Neural cell (in vitro differentiated cells): ENCODE measurements at regions not wholly inside any gene's neighbourhood (a gene's known extent, or its start where the extent isn't known, plus 50 kb on each side); places are given as distances from the start of the nearest gene placed in this dataset.
"Not testable (repeated sequence)": the region's sequence is repeated elsewhere in the genome, so short reads cannot be mapped to it uniquely, and the experiment has no call there.

Experiments
- H2AFZ ChIP-seq: fragments of 200-600, 300-800 bp; sonication (generic), shearing (Covaris generic); 2 replicates; pipeline ENCODE4 v1.6.0; 2014; ENCODE audit warnings: low read depth, mild to moderate bottlenecking, antibody characterized with exemption, low read length, moderate library complexity
- H3F3A ChIP-seq: fragments of 200-600 bp; shearing (Covaris generic); 2 replicates; pipeline ENCODE4 v1.6.1; 2016; ENCODE audit warnings: mild to moderate bottlenecking, moderate library complexity, mixed read lengths, antibody characterized with exemption, low read length; ENCODE audit not compliant: insufficient read depth, poor library complexity, severe bottlenecking
- H3K27ac ChIP-seq: fragments of 200-600, 300-800 bp; sonication (generic), shearing (Covaris generic); 2 replicates; pipeline ENCODE4 v1.5.1; 2014; ENCODE audit warnings: mild to moderate bottlenecking, low read length, moderate library complexity
- H3K27me3 ChIP-seq: fragments of 300-800, 200-600 bp; sonication (generic), shearing (Covaris generic); 2 replicates; pipeline ENCODE4 v1.6.0; 2014; ENCODE audit warnings: mild to moderate bottlenecking, low read depth, low read length, moderate library complexity; ENCODE audit not compliant: insufficient read depth
- H3K36me3 ChIP-seq: fragments of 300-800, 200-600 bp; sonication (generic), shearing (Covaris generic); 2 replicates; pipeline ENCODE4 v1.5.1; 2014; ENCODE audit warnings: mild to moderate bottlenecking, antibody characterized with exemption, low read length, moderate library complexity; ENCODE audit not compliant: insufficient read depth
- H3K4me2 ChIP-seq: fragments of 300-800, 200-600 bp; sonication (generic), shearing (Covaris generic); 2 replicates; pipeline ENCODE4 v1.6.0; 2014; ENCODE audit warnings: mild to moderate bottlenecking, low read length
- H3K4me3 ChIP-seq: fragments of 300-800, 200-600 bp; sonication (generic), shearing (Covaris generic); 2 replicates; pipeline ENCODE4 v1.5.1; 2014; ENCODE audit warnings: mild to moderate bottlenecking, low read length, moderate library complexity
- H3K79me2 ChIP-seq: fragments of 200-600 bp; shearing (Covaris generic); replicated peaks from 2 replicates; pipeline ENCODE4 v1.6.0; 2014; ENCODE audit warnings: mild to moderate bottlenecking, low read length, moderate library complexity; ENCODE audit not compliant: insufficient read depth
- H3K9ac ChIP-seq: fragments of 300-800, 200-600 bp; sonication (generic), shearing (Covaris generic); 2 replicates; pipeline ENCODE4 v1.6.1; 2016; ENCODE audit warnings: mild to moderate bottlenecking, low read length, mixed read lengths
- H3K9me2 ChIP-seq: fragments of 200-600 bp; shearing (Covaris generic); 2 replicates; pipeline ENCODE4 v1.6.1; 2016; ENCODE audit warnings: mild to moderate bottlenecking, low read length, mixed read lengths; ENCODE audit not compliant: insufficient read depth
- H3K9me3 ChIP-seq: fragments of 200-600, 300-800 bp; sonication (generic), shearing (Covaris generic); 2 replicates; pipeline ENCODE4 v1.6.1; 2016; ENCODE audit warnings: mild to moderate bottlenecking, mixed run types, low read length, moderate library complexity, mixed read lengths
- H4K20me1 ChIP-seq: fragments of 200-600 bp; shearing (Covaris generic); 2 replicates; pipeline ENCODE4 v1.6.1; 2016; ENCODE audit warnings: mild to moderate bottlenecking, mixed run types; ENCODE audit not compliant: insufficient read depth
- CTCF ChIP-seq: fragments of 450-650 bp; IDR thresholded peaks from 2 replicates; pipeline ENCODE4 v1.5.1; 2014; ENCODE audit warnings: antibody characterized with exemption, mild to moderate bottlenecking, moderate library complexity; ENCODE audit not compliant: poor library complexity, severe bottlenecking
- EP300 ChIP-seq: fragments of 450-650 bp; conservative IDR thresholded peaks from 2 replicates; pipeline ENCODE4 v1.6.1; 2014; ENCODE audit warnings: antibody characterized with exemption, mild to moderate bottlenecking, moderate library complexity; ENCODE audit not compliant: poor library complexity, severe bottlenecking
- EZH2 ChIP-seq: fragments of 200-600, 300-800 bp; shearing (Covaris generic), sonication (generic); IDR thresholded peaks from 2 replicates; pipeline ENCODE4 v1.6.1; 2014; ENCODE audit warnings: antibody characterized with exemption, low read length, borderline replicate concordance, mild to moderate bottlenecking; ENCODE audit not compliant: insufficient read depth, poor library complexity, severe bottlenecking
- MXI1 ChIP-seq: fragments of 450-650 bp; conservative IDR thresholded peaks from 2 replicates; pipeline ENCODE4 v1.6.1; 2014; ENCODE audit warnings: antibody characterized with exemption, mild to moderate bottlenecking; ENCODE audit not compliant: poor library complexity, severe bottlenecking
- POLR2AphosphoS5 ChIP-seq: IDR thresholded peaks from 2 replicates; pipeline ENCODE4 v1.6.1; 2012
- RAD21 ChIP-seq: fragments of 450-650 bp; conservative IDR thresholded peaks from 2 replicates; pipeline ENCODE4 v1.6.1; 2014; ENCODE audit warnings: antibody characterized with exemption, mild to moderate bottlenecking, moderate library complexity
- REST ChIP-seq: IDR thresholded peaks from 2 replicates; pipeline ENCODE4 v1.6.1; 2012; ENCODE audit warnings: borderline replicate concordance
- SMC3 ChIP-seq: fragments of 450-650 bp; conservative IDR thresholded peaks from 2 replicates; pipeline ENCODE4 v1.6.1; 2014; ENCODE audit warnings: antibody characterized with exemption, mild to moderate bottlenecking, moderate library complexity; ENCODE audit not compliant: poor library complexity
- TAF1 ChIP-seq: IDR thresholded peaks from 2 replicates; pipeline ENCODE4 v1.6.1; 2012; ENCODE audit warnings: low read depth

DNA sequence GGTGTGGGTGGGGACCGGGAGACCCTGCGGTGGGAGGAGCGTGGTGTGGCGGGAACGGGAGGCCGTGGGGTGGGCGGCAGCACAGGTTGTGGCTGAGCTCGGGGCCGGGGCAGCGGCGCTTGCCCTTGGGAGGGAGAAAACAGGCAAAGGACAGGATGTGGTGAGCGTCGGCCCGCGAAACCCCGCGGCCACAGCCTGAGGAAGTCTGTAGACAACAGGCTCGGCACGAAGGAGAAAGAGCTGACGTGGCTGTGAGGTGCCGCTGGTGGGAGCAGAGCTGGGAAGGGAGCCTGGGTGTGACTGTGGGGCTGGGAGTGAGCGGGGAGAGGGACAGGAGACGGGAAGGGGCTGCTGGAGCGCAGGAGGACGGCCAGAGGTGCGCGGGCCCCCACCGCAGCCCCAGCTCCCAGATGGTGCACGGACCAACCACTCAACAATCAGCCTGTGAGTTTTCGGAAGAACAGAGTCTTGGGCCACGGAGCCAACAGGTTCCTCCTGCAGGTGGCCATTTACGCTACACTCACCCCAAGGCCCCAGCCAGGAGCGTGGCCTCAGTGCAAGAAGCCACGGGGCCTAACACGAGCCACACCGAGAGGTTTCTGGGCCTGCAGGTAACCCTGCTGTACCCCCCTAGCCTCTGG lies 202.8 kb downstream of the DLL1 start:
- Histone ChIP-seq H3F3A (no peaks in the 10 kb centered on the region), H3K9me3 (no peaks in the 10 kb centered on the region), H3K79me2 (no peaks in the 10 kb centered on the region), H3K9ac (no peak overlapping the region), H3K4me3 (no peak overlapping the region), H3K27me3 (no peaks in the 10 kb centered on the region), H4K20me1 (no peaks in the 10 kb centered on the region), H3K27ac (no peak overlapping the region), H2AFZ (no peak overlapping the region), H3K4me2 (no peak overlapping the region), H3K36me3 (no peaks in the 10 kb centered on the region), H3K9me2 (no peaks in the 10 kb centered on the region)
- TF ChIP-seq RAD21: no peak
- TF ChIP-seq EP300: no peak
- TF ChIP-seq SMC3: no peak
- TF ChIP-seq CTCF: no peak
- no peak for TF ChIP-seq POLR2AphosphoS5
- no peak for TF ChIP-seq TAF1
- no peak for TF ChIP-seq EZH2
- no peak for TF ChIP-seq REST
- no peak for TF ChIP-seq MXI1

DNA sequence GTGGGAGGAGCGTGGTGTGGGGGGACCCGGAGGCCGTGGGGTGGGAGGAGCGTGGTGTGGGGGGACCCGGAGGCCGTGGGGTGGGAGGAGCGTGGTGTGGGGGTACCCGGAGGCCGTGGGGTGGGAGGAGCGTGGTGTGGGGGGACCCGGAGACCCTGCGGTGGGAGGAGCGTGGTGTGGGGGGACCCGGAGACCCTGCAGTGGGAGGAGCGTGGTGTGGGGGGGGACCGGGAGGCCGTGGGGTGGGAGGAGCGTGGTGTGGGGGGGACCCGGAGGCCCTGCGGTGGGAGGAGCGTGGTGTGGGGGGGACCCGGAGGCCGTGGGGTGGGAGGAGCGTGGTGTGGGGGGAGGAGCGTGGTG lies 203.5 kb downstream of the DLL1 start:
- H3K9me2 ChIP-seq, H3K79me2 ChIP-seq, H3K36me3 ChIP-seq, H3K27ac ChIP-seq, H2AFZ ChIP-seq, H3K4me2 ChIP-seq, H3K9me3 ChIP-seq, H3K4me3 ChIP-seq, H3F3A ChIP-seq, H3K27me3 ChIP-seq, H4K20me1 ChIP-seq, H3K9ac ChIP-seq: not testable (repeated sequence)
